HCT116 (cell line): ENCODE measurements at regions not wholly inside any gene's neighbourhood (a gene's known extent, or its start where the extent isn't known, plus 50 kb on each side); places are given as distances from the start of the nearest gene placed in this dataset.

Source experiments
- ATAC-seq: fragments of 200-7000 bp; cut with Tn5 transposase; 2 replicates; pipeline ENCODE4 v1.9.1; 2020; ENCODE audit warnings: mild to moderate bottlenecking, moderate library complexity
- BruUV-seq: library from RNA; stranded (reverse); fragments of 400-500 nt; replicated peaks from 2 replicates; lab custom pipeline; 2021; lab: Mats Ljungman, UMichigan
- CTCF ChIA-PET: fragments of 300-600 bp; sonication (Branson Sonifier 250); formaldehyde crosslinking; loops from one replicate; lab custom pipeline; 2021; ENCODE audit warnings: antibody characterized with exemption; lab: Charles Lee
- POLR2A ChIA-PET: fragments of 300-600, 350-600 bp; sonication (Branson Sonifier 250); formaldehyde crosslinking; loops from one replicate; lab custom pipeline; 2021; ENCODE audit warnings: antibody characterized with exemption; lab: Charles Lee
- RAD21 ChIA-PET, 2 experiments: fragments of 300-600 bp; sonication (Branson Sonifier 250); formaldehyde crosslinking; loops; one replicate each; lab custom pipeline; 2023; ENCODE audit warnings: low total read pairs in 2 of 2; ENCODE audit not compliant: uncharacterized antibody in 2 of 2, unreplicated experiment in 2 of 2, low non-redundant PET in 1 of 2; lab: Charles Lee
- DNase-seq: peaks from one replicate; pipeline ENCODE4 v3.0.0-alpha.2; 2010; ENCODE audit warnings: low read depth, low spot score
- H2AFZ ChIP-seq: fragments of 200-600 bp; shearing (Covaris generic), sonication (generic); 2 replicates; pipeline ENCODE4 v1.6.1; 2017; ENCODE audit warnings: low read depth, mixed run types, mixed read lengths, antibody characterized with exemption, low read length; ENCODE audit not compliant: poor library complexity, severe bottlenecking
- H3K27ac ChIP-seq: 2 replicates; pipeline ENCODE4 v1.5.1; 2012; ENCODE audit warnings: low read depth, low read length
- H3K27me3 ChIP-seq: fragments of 200-600 bp; sonication (generic); 2 replicates; pipeline ENCODE4 v1.6.1; 2016; ENCODE audit warnings: mixed run types, low read length, mixed read lengths; ENCODE audit not compliant: insufficient read depth
- H3K36me3 ChIP-seq, 2 experiments: fragments of 200-500 bp in 1 of 2; fragments of 200-600 bp in 1 of 2; sonication (Bioruptor generic) in 1 of 2; sonication (generic) in 1 of 2; 2 replicates each; pipeline versions ENCODE4 v1.5.1 to v1.6.1; 2014 to 2016; ENCODE audit warnings: low read length in 2 of 2, inconsistent platforms in 1 of 2, mixed read lengths in 1 of 2, mixed run types in 1 of 2; ENCODE audit not compliant: insufficient read depth in 2 of 2, control insufficient read depth in 1 of 2
- H3K4me1 ChIP-seq, 2 experiments: fragments of 200-600 bp in 1 of 2; sonication (generic) in 1 of 2; 2 replicates each; pipeline versions ENCODE4 v1.5.1 to v1.6.1; 2012 to 2017; ENCODE audit warnings: low read length in 2 of 2, inconsistent platforms in 1 of 2, mild to moderate bottlenecking in 1 of 2, mixed read lengths in 1 of 2, mixed run types in 1 of 2, moderate library complexity in 1 of 2; ENCODE audit not compliant: insufficient read depth in 2 of 2, control insufficient read depth in 1 of 2
- H3K4me2 ChIP-seq: fragments of 200-600 bp; sonication (generic); 2 replicates; pipeline ENCODE4 v1.6.1; 2017; ENCODE audit warnings: mixed run types, low read length, mixed read lengths
- H3K4me3 ChIP-seq, 2 experiments: fragments of 200-600 bp in 1 of 2; sonication (generic) in 1 of 2; replicated peaks in 1 of 2; 2 replicates each; pipeline ENCODE4 v1.5.1; 2011 to 2016; ENCODE audit warnings: low read length in 2 of 2, control low read depth in 1 of 2, low read depth in 1 of 2, mild to moderate bottlenecking in 1 of 2, mixed read lengths in 1 of 2, mixed run types in 1 of 2
- H3K79me2 ChIP-seq: fragments of 200-600 bp; sonication (generic); 2 replicates; pipeline ENCODE4 v1.6.1; 2017; ENCODE audit warnings: mild to moderate bottlenecking, mixed run types, low read length, moderate library complexity, mixed read lengths; ENCODE audit not compliant: insufficient read depth
- H3K9ac ChIP-seq: fragments of 200-600 bp; sonication (generic); 2 replicates; pipeline ENCODE4 v1.6.1; 2016; ENCODE audit warnings: low read length, mixed read lengths
- H3K9me2 ChIP-seq: fragments of 200-600 bp; sonication (generic), shearing (Covaris generic); 2 replicates; pipeline ENCODE4 v1.6.1; 2017; ENCODE audit warnings: mixed run types, mild to moderate bottlenecking, moderate library complexity; ENCODE audit not compliant: insufficient read depth
- H3K9me3 ChIP-seq, 2 experiments: fragments of 200-500 bp in 1 of 2; fragments of 200-600 bp in 1 of 2; sonication (Bioruptor generic) in 1 of 2; sonication (generic) in 1 of 2; 2 replicates each; pipeline ENCODE4 v1.6.1; 2014 to 2017; ENCODE audit warnings: low read length in 2 of 2, mixed read lengths in 2 of 2, inconsistent platforms in 1 of 2, low read depth in 1 of 2, mild to moderate bottlenecking in 1 of 2, mixed run types in 1 of 2, moderate library complexity in 1 of 2; ENCODE audit not compliant: control insufficient read depth in 1 of 2, insufficient read depth in 1 of 2
- H4K20me1 ChIP-seq: fragments of 200-600 bp; sonication (generic), shearing (Covaris generic); 2 replicates; pipeline ENCODE4 v1.6.1; 2017; ENCODE audit warnings: mixed run types, mild to moderate bottlenecking, moderate library complexity; ENCODE audit not compliant: insufficient read depth
- ATF3 ChIP-seq: IDR thresholded peaks from 2 replicates; pipeline ENCODE4 v1.6.1; 2012
- CBX3 ChIP-seq: IDR thresholded peaks from 2 replicates; pipeline ENCODE4 v1.6.1; 2012; ENCODE audit warnings: low read depth
- EZH2 ChIP-seq: fragments of 200-600 bp; sonication (generic); IDR thresholded peaks from 2 replicates; pipeline ENCODE4 v1.6.1; 2017; ENCODE audit warnings: antibody characterized with exemption, mixed run types
- EZH2phosphoT487 ChIP-seq: fragments of 200-600 bp; IDR thresholded peaks from 2 replicates; pipeline ENCODE4 v1.6.1; 2018; ENCODE audit warnings: antibody characterized with exemption, borderline replicate concordance
- JUND ChIP-seq: IDR thresholded peaks from 2 replicates; pipeline ENCODE4 v1.6.1; 2012
- MAX ChIP-seq: IDR thresholded peaks from 2 replicates; pipeline ENCODE4 v1.6.1; 2012
- POLR2AphosphoS5 ChIP-seq: IDR thresholded peaks from 2 replicates; pipeline ENCODE4 v1.6.1; 2011; ENCODE audit warnings: mild to moderate bottlenecking, low read depth, low read length, moderate library complexity
- RAD21 ChIP-seq: IDR thresholded peaks from 2 replicates; pipeline ENCODE4 v1.6.1; 2012; ENCODE audit warnings: low read depth, mild to moderate bottlenecking
- REST ChIP-seq: IDR thresholded peaks from 2 replicates; pipeline ENCODE4 v1.6.1; 2012; ENCODE audit warnings: low read depth
- TCF7L2 ChIP-seq: IDR thresholded peaks from 2 replicates; pipeline ENCODE4 v1.7.0; 2011; ENCODE audit warnings: borderline replicate concordance, inconsistent platforms; ENCODE audit not compliant: insufficient read depth, insufficient read length; ENCODE audit errors: extremely low read depth
- YY1 ChIP-seq: IDR thresholded peaks from 2 replicates; pipeline ENCODE4 v1.6.1; 2011; ENCODE audit warnings: low read length, low read depth, moderate library complexity, mild to moderate bottlenecking; ENCODE audit not compliant: insufficient replicate concordance; ENCODE audit errors: extremely low read depth
- ZBTB33 ChIP-seq: IDR thresholded peaks from 2 replicates; pipeline ENCODE4 v1.6.1; 2011; ENCODE audit warnings: mild to moderate bottlenecking, low read length, moderate library complexity; ENCODE audit not compliant: insufficient replicate concordance; ENCODE audit errors: extremely low read depth
- ZFX ChIP-seq: fragments of 450-650 bp; IDR thresholded peaks from 2 replicates; pipeline ENCODE4 v1.6.1; 2017
- intact Hi-C: fragments of 100-400 bp; cut with micrococcal nuclease; formaldehyde crosslinking; loops from 2 replicates; pipeline ENCODE4 v1.10.0; 2022

GRCh38 chr7:68573271-68574005, 1024.8 kb upstream of the AUTS2 start:
- no peaks in the 10 kb centered on the region for H3K79me2 ChIP-seq
- H3K36me3 ChIP-seq, result no peaks in the 10 kb centered on the region
- H3K9ac ChIP-seq, result no peak overlapping the region
- no peaks in the 10 kb centered on the region for H4K20me1 ChIP-seq
- H2AFZ ChIP-seq, result no peak overlapping the region
- no peak overlapping the region for H3K4me3 ChIP-seq
- CTCF ChIA-PET, result no interaction called here
- BruUV-seq, result no TSS peak
- TF ChIP-seq CBX3, result no peak
- TF ChIP-seq ATF3, result no peak
- no peak for TF ChIP-seq ZBTB33
- TF ChIP-seq ZFX, result no peak
- no peak for TF ChIP-seq EZH2
- RAD21 ChIA-PET, result no interaction called here
- POLR2A ChIA-PET, result no interaction called here
- no peaks in the 10 kb centered on the region for H3K4me1 ChIP-seq
- H3K9me2 ChIP-seq, result no peaks in the 10 kb centered on the region
- peaks cover 0 to 24% of the 10 kb centered on the region in 2 experiments; a peak in 2 of 4 replicates for H3K9me3 ChIP-seq
- intact Hi-C loops, result no loop called here
- no peak overlapping the region for H3K27ac ChIP-seq
- no peaks in the 10 kb centered on the region for H3K27me3 ChIP-seq
- H3K4me2 ChIP-seq, result no peak overlapping the region
- ATAC-seq (no peak), DNase-seq (no peak)

GRCh38 chr7:68576366-68576765, 1021.9 kb upstream of the AUTS2 start:
- H3K36me3 ChIP-seq, result no peaks in the 10 kb centered on the region
- DNase-seq, result no peak
- H3K9ac ChIP-seq, result no peak overlapping the region
- ATAC-seq, result no peak
- H2AFZ ChIP-seq, result no peak overlapping the region
- BruUV-seq, result no TSS peak
- no peak overlapping the region for H3K27ac ChIP-seq
- H3K27me3 ChIP-seq, result no peaks in the 10 kb centered on the region
- H3K79me2 ChIP-seq, result no peaks in the 10 kb centered on the region
- H3K4me1 ChIP-seq, result no peaks in the 10 kb centered on the region
- ChIA-PET RAD21 (no interaction called here), POLR2A (no interaction called here), CTCF (no interaction called here)
- H3K4me3 ChIP-seq, result no peak overlapping the region
- H4K20me1 ChIP-seq, result no peaks in the 10 kb centered on the region
- no peaks in the 10 kb centered on the region for H3K9me2 ChIP-seq
- no peak for TF ChIP-seq JUND
- TF ChIP-seq EZH2phosphoT487, result no peak
- no peak for TF ChIP-seq REST
- TF ChIP-seq TCF7L2, result no peak
- no peak for TF ChIP-seq EZH2
- no peak for TF ChIP-seq RAD21
- TF ChIP-seq ZFX, result no peak
- TF ChIP-seq MAX, result no peak
- TF ChIP-seq YY1, result no peak
- TF ChIP-seq POLR2AphosphoS5, result no peak
- intact Hi-C loops, result no loop called here
- no peak overlapping the region for H3K4me2 ChIP-seq
- peaks cover 0 to 23% of the 10 kb centered on the region in 2 experiments; a peak in 2 of 4 replicates for H3K9me3 ChIP-seq
